ENCODE measurements at regions not wholly inside any gene's neighbourhood (a gene's known extent, or its start where the extent isn't known, plus 50 kb on each side); places are given as distances from the start of the nearest gene placed in this dataset.

GRCh38 chr14:51327376-51327775, 87.3 kb downstream of the TMX1 start:
- peak; percentile 43 for DNase-seq
- H4K20me1 ChIP-seq (ENCODE audit: insufficient read depth) = no peaks in the 10 kb centered on the region
- no peaks in the 10 kb centered on the region for H3K27me3 ChIP-seq (replicated peaks; ENCODE audit: insufficient read depth)
- in situ Hi-C loops (cut with MboI) = no loop called here
- no peak overlapping the region for H3K4me3 ChIP-seq
- H3K79me2 ChIP-seq (ENCODE audit: insufficient read depth) = no peaks in the 10 kb centered on the region
- no peaks in the 10 kb centered on the region for H3K9me3 ChIP-seq (ENCODE audit: low read depth)
- peak overlapping the region; percentile 58 for H3K9ac ChIP-seq
- peaks cover 22% of the 10 kb centered on the region for H3F3A ChIP-seq (ENCODE audit: insufficient read depth)
- H2AFZ ChIP-seq = 0 out of 2 replicates have a peak overlapping the region, but pooled peaks have one; percentile 73
- no peaks in the 10 kb centered on the region for H3K36me3 ChIP-seq (ENCODE audit: low read depth)
- H3K4me2 ChIP-seq (ENCODE audit: unreplicated experiment) = peak overlapping the region; percentile 60
- 92 to 95% methylated on average over 1 of the region's 1 CpG for WGBS, 2 experiments (ENCODE audit: low coverage in 1 of 2, low lambda C conversion rate in 2 of 2, missing lambda C conversion rate in 2 of 2)
- peak overlapping the region; percentile 74 for H3K27ac ChIP-seq
- H3K9me2 ChIP-seq (ENCODE audit: insufficient read depth) = no peaks in the 10 kb centered on the region
- TF ChIP-seq EZH2 (IDR thresholded peaks at IDR 0.05; ENCODE audit: insufficient read depth, poor library complexity, severe bottlenecking) = no peak
- no peak for TF ChIP-seq EZH2phosphoT487 (IDR thresholded peaks at IDR 0.05; ENCODE audit: insufficient read depth, low read depth)
- peaks cover 25% of the 10 kb centered on the region for H3K4me1 ChIP-seq (ENCODE audit: insufficient read depth)

GRCh38 chr14:51328064-51328771, 88.2 kb downstream of the TMX1 start:
- Histone ChIP-seq H3K4me2 (ENCODE audit: unreplicated experiment) (peak overlapping the region; percentile 60), H2AFZ (peak overlapping the region; percentile 73), H3F3A (ENCODE audit: insufficient read depth) (peaks cover 22% of the 10 kb centered on the region), H3K27me3 (replicated peaks; ENCODE audit: insufficient read depth) (no peaks in the 10 kb centered on the region), H3K27ac (peak overlapping the region; percentile 74), H3K79me2 (ENCODE audit: insufficient read depth) (no peaks in the 10 kb centered on the region), H3K36me3 (ENCODE audit: low read depth) (no peaks in the 10 kb centered on the region), H4K20me1 (ENCODE audit: insufficient read depth) (no peaks in the 10 kb centered on the region), H3K4me3 (peak overlapping the region; percentile 28; the same call in 1 of the 2 replicates), H3K9me3 (ENCODE audit: low read depth) (no peaks in the 10 kb centered on the region), H3K9me2 (ENCODE audit: insufficient read depth) (no peaks in the 10 kb centered on the region), H3K4me1 (ENCODE audit: insufficient read depth) (peaks cover 25% of the 10 kb centered on the region), H3K9ac (peak overlapping the region; percentile 58)
- 0 to 2% methylated on average over 5 of the region's 5 CpGs for WGBS, 2 experiments (ENCODE audit: low coverage in 1 of 2, low lambda C conversion rate in 2 of 2, missing lambda C conversion rate in 2 of 2)
- DNase-seq = peak; percentile 82
- TF ChIP-seq EZH2 (IDR thresholded peaks at IDR 0.05; ENCODE audit: insufficient read depth, poor library complexity, severe bottlenecking) = no peak
- TF ChIP-seq EZH2phosphoT487 (IDR thresholded peaks at IDR 0.05; ENCODE audit: insufficient read depth, low read depth) = no peak
- in situ Hi-C loops (cut with MboI) = no loop called here

GRCh38 chr14:51328772-51329353, 88.8 kb downstream of the TMX1 start:
- Histone ChIP-seq H3K27me3 (replicated peaks; ENCODE audit: insufficient read depth) (no peaks in the 10 kb centered on the region), H3F3A (ENCODE audit: insufficient read depth) (peaks cover 23% of the 10 kb centered on the region), H3K4me3 (no peak overlapping the region), H2AFZ (peak overlapping the region; percentile 34), H3K4me2 (ENCODE audit: unreplicated experiment) (peak overlapping the region; percentile 60), H3K27ac (peak overlapping the region; percentile 74), H3K9ac (peak overlapping the region; percentile 58; the same call in 1 of the 2 replicates), H3K4me1 (ENCODE audit: insufficient read depth) (peaks cover 29% of the 10 kb centered on the region), H3K79me2 (ENCODE audit: insufficient read depth) (no peaks in the 10 kb centered on the region), H4K20me1 (ENCODE audit: insufficient read depth) (no peaks in the 10 kb centered on the region), H3K36me3 (ENCODE audit: low read depth) (no peaks in the 10 kb centered on the region), H3K9me3 (ENCODE audit: low read depth) (no peaks in the 10 kb centered on the region), H3K9me2 (ENCODE audit: insufficient read depth) (no peaks in the 10 kb centered on the region)
- in situ Hi-C loops (cut with MboI) = no loop called here
- peak; percentile 84 for DNase-seq
- 8 to 20% methylated on average over 6 of the region's 6 CpGs for WGBS, 2 experiments (ENCODE audit: low coverage in 1 of 2, low lambda C conversion rate in 2 of 2, missing lambda C conversion rate in 2 of 2)
- TF ChIP-seq EZH2 (IDR thresholded peaks at IDR 0.05; ENCODE audit: insufficient read depth, poor library complexity, severe bottlenecking) = no peak
- TF ChIP-seq EZH2phosphoT487 (IDR thresholded peaks at IDR 0.05; ENCODE audit: insufficient read depth, low read depth) = no peak

- no peak for TF ChIP-seq EZH2 (IDR thresholded peaks at IDR 0.05; ENCODE audit: insufficient read depth, poor library complexity, severe bottlenecking)
- TF ChIP-seq EZH2phosphoT487 (IDR thresholded peaks at IDR 0.05; ENCODE audit: insufficient read depth, low read depth) = no peak
- Histone ChIP-seq H3K27ac (no peak overlapping the region), H3K9ac (no peak overlapping the region), H3F3A (ENCODE audit: insufficient read depth) (peaks cover 37% of the 10 kb centered on the region), H3K27me3 (replicated peaks; ENCODE audit: insufficient read depth) (no peaks in the 10 kb centered on the region), H2AFZ (no peak overlapping the region), H3K79me2 (ENCODE audit: insufficient read depth) (no peaks in the 10 kb centered on the region), H3K9me3 (ENCODE audit: low read depth) (no peaks in the 10 kb centered on the region), H3K9me2 (ENCODE audit: insufficient read depth) (no peaks in the 10 kb centered on the region), H3K4me3 (no peak overlapping the region), H3K36me3 (ENCODE audit: low read depth) (no peaks in the 10 kb centered on the region), H4K20me1 (ENCODE audit: insufficient read depth) (no peaks in the 10 kb centered on the region), H3K4me1 (ENCODE audit: insufficient read depth) (peaks cover 50% of the 10 kb centered on the region), H3K4me2 (ENCODE audit: unreplicated experiment) (no peak overlapping the region)
- in situ Hi-C loops (cut with MboI) = no loop called here
- DNase-seq = no peak
- 86 to 89% methylated on average over 8 of the region's 8 CpGs for WGBS, 2 experiments (ENCODE audit: low coverage in 1 of 2, low lambda C conversion rate in 2 of 2, missing lambda C conversion rate in 2 of 2)
These were observed 91.7 kb downstream of the TMX1 start for GRCh38 chr14:51331486-51332367.
